ENCODE measurements at regions not wholly inside any gene's neighbourhood (a gene's known extent, or its start where the extent isn't known, plus 50 kb on each side); places are given as distances from the start of the nearest gene placed in this dataset.

DNA sequence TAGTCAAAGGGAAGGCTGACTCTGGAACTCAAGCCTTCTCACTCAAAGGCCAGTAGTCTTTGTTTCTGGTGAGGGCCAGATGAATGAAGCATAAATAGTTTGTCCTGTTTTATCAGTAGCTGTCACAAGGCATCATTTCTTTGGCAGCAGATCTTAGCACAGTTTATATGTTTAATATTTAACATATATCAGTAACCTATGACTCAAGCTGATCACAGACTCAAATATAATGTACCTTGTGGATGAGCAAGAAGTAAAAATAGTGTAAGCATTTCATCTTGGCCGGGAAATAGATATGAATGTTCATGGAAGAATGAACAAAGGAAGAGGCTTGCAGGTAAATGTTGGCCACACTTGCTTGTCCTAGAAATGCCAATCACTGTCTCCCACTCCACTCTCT is 158.3 kb upstream of the BMP4 start:
- no peak for DNase-seq (ENCODE audit: low spot score in 2 of 2)
- intact Hi-C loops (cut with DNase I), result no loop called here
- no peaks in the 10 kb centered on the region for H3K4me1 ChIP-seq
- TF ChIP-seq, protein P1, sequence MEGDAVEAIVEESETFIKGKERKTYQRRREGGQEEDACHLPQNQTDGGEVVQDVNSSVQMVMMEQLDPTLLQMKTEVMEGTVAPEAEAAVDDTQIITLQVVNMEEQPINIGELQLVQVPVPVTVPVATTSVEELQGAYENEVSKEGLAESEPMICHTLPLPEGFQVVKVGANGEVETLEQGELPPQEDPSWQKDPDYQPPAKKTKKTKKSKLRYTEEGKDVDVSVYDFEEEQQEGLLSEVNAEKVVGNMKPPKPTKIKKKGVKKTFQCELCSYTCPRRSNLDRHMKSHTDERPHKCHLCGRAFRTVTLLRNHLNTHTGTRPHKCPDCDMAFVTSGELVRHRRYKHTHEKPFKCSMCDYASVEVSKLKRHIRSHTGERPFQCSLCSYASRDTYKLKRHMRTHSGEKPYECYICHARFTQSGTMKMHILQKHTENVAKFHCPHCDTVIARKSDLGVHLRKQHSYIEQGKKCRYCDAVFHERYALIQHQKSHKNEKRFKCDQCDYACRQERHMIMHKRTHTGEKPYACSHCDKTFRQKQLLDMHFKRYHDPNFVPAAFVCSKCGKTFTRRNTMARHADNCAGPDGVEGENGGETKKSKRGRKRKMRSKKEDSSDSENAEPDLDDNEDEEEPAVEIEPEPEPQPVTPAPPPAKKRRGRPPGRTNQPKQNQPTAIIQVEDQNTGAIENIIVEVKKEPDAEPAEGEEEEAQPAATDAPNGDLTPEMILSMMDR (IDR thresholded peaks at IDR 0.05), result no peak
- no peak overlapping the region for H3K27ac ChIP-seq
- H3K9me3 ChIP-seq, result no peaks in the 10 kb centered on the region
- no peak overlapping the region for H3K4me3 ChIP-seq
- no peaks in the 10 kb centered on the region for H3K36me3 ChIP-seq
- no peaks in the 10 kb centered on the region for H3K27me3 ChIP-seq

DNA sequence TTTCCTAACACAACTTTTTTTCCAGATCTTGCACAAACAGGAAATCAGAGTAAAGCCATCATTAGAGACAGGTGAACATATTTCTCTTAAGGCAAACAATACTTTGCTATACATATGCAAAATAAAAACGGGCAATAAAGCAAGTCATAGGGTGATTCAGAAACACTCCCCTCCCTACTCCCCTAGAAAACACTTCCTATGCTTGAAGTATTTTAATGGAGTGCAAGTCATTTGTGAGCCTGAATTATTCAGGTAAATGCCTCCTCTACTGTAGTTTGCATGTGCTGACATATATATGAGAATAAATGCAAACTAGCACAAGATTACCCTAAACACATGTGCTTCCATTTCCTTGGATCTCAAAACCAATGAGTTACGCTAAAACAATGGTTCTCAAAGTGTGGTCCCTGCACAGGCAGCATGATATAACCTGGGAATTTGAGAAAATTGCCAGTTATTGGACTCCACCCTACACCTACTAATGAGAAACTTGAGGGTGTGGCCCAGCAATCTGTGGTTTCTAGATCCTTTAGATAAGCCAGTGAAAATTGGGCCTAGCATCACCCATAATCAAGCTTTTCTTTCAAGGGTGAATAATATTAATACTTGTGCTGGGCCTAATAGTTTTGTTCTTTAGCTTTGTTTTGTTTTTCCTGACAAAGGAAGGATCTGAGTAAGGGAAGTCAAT is 159.7 kb upstream of the BMP4 start:
- intact Hi-C loops (cut with DNase I), result no loop called here
- Histone ChIP-seq H3K27me3 (no peaks in the 10 kb centered on the region), H3K9me3 (no peaks in the 10 kb centered on the region), H3K36me3 (no peaks in the 10 kb centered on the region), H3K27ac (no peak overlapping the region), H3K4me1 (peaks cover 0 to 4% of the 10 kb centered on the region in 2 donors), H3K4me3 (no peak overlapping the region)
- TF ChIP-seq, protein P1 (IDR thresholded peaks at IDR 0.05), result no peak
- no peak for DNase-seq (ENCODE audit: low spot score in 2 of 2)

DNA sequence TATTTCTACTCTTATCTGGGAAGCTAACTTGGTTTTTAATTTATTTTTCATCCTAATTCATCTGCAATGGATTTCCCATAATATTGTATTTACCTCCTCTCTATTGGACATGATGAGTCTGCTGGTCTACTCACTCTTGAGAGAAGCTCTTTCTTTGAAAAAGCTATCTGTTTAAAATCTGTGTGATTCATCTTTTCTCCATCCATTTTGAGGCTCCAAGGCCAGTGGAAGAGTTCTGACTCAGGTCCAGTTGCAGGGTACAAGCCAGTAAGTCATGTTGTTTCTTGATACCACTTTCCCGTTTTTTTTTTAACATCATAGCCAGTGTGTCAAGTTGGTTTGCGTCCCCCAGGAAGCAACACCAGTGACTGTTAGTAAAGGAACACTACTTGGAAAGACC is 160.3 kb upstream of the BMP4 start:
- Histone ChIP-seq H3K27me3 (no peaks in the 10 kb centered on the region), H3K4me3 (no peak overlapping the region)

DNA sequence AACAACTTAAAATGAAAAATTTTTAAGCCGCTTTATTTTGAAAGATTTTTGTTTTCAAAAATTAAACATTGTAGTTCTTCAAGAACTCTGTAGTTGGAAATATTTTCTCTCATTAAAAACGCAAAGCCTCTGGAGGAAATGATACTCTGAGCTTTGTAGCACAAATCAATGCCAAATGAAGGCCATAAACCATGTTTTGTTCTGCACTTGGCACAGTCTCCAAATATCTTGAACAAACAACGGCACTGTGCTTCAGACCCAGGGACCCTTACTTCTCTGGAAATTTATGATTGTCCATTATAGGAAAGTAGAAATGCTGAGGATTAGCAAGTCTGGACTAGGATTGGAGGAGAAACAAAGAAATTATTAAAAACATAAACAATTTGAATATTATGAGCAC is 160.8 kb upstream of the BMP4 start:
- Histone ChIP-seq H3K4me1 (peaks cover 0 to 10% of the 10 kb centered on the region in 2 donors), H3K27ac (peak overlapping the region in 1 of 2 donors; percentile 30), H3K9me3 (no peaks in the 10 kb centered on the region), H3K36me3 (no peaks in the 10 kb centered on the region), H3K27me3 (no peaks in the 10 kb centered on the region), H3K4me3 (no peak overlapping the region)
- intact Hi-C loops (cut with DNase I), result no loop called here
- TF ChIP-seq, protein P1 (IDR thresholded peaks at IDR 0.05), result no peak
- no peak for DNase-seq (ENCODE audit: low spot score in 2 of 2)

More for the DNA sequence above, 160.3 kb upstream of the BMP4 start:
- intact Hi-C loops (cut with DNase I), result no loop called here
- Histone ChIP-seq H3K27ac (peak overlapping the region in 1 of 2 donors; percentile 30), H3K9me3 (no peaks in the 10 kb centered on the region), H3K36me3 (no peaks in the 10 kb centered on the region), H3K4me1 (peaks cover 0 to 8% of the 10 kb centered on the region in 2 donors)
- TF ChIP-seq, protein P1 (IDR thresholded peaks at IDR 0.05), result no peak
- no peak for DNase-seq (ENCODE audit: low spot score in 2 of 2)

DNA sequence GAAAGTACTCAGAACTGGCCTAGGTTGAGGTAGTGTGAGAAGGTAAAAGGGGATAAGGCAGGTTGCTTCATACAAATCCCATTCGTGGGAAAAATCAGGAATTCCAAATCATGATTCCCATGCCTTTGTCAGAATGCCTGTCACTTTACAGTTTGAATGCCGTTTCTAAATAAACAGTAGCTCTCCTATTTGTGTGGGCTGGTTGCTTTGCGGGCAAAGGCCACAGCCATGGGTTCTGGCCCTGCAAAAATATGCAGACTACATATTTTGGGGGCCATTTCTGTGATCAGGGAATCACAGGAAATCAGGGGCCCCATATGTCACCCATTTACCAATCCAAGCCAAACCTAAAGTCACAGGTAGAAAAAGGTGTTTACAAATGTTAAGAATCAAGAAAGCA is 161.3 kb upstream of the BMP4 start:
- intact Hi-C loops (cut with DNase I), result no loop called here
- H3K27ac ChIP-seq, result no peak overlapping the region
- no peaks in the 10 kb centered on the region for H3K27me3 ChIP-seq

More for the DNA sequence above, 161.3 kb upstream of the BMP4 start:
- H3K4me1 ChIP-seq, result peaks cover 0 to 10% of the 10 kb centered on the region in 2 donors
- no peak overlapping the region for H3K4me3 ChIP-seq
- no peak for DNase-seq (ENCODE audit: low spot score in 2 of 2)
- TF ChIP-seq, protein P1 (IDR thresholded peaks at IDR 0.05), result no peak
- no peaks in the 10 kb centered on the region for H3K9me3 ChIP-seq
- H3K36me3 ChIP-seq, result no peaks in the 10 kb centered on the region
